Activated CD8-positive, alpha-beta T cell treated with anti-CD3 and anti-CD28 coated beads for 36 hours (primary cell): ENCODE measurements at regions not wholly inside any gene's neighbourhood (a gene's known extent, or its start where the extent isn't known, plus 50 kb on each side); places are given as distances from the start of the nearest gene placed in this dataset.

Source experiments
- ATAC-seq: fragments of 200-7000 bp; cut with Tn5 transposase; one replicate; pipeline ENCODE4 v1.10.0; 2021; ENCODE audit warnings: mild to moderate bottlenecking, moderate library complexity
- CTCF ChIA-PET: fragments of 350-600 bp; sonication (Branson Sonifier 250); formaldehyde crosslinking; loops from one replicate; lab custom pipeline; 2021; ENCODE audit warnings: antibody characterized with exemption; lab: Charles Lee
- POLR2A ChIA-PET: fragments of 350-600 bp; sonication (Branson Sonifier 250); formaldehyde crosslinking; loops from one replicate; lab custom pipeline; 2021; ENCODE audit warnings: antibody characterized with exemption; lab: Charles Lee
- DNase-seq: peaks from one replicate; pipeline ENCODE4 v3.0.0-alpha.2; 2020
- H3K27ac Mint-ChIP-seq: one replicate; pipeline ENCODE4 v1.8.0; 2021; ENCODE audit warnings: mild to moderate bottlenecking, mixed read lengths
- H3K27me3 Mint-ChIP-seq: one replicate; pipeline ENCODE4 v1.8.0; 2021; ENCODE audit warnings: mixed read lengths
- H3K36me3 Mint-ChIP-seq: one replicate; pipeline ENCODE4 v1.8.0; 2021; ENCODE audit warnings: low read depth, mixed read lengths
- H3K4me1 Mint-ChIP-seq: one replicate; pipeline ENCODE4 v1.8.0; 2021; ENCODE audit warnings: low read depth, mixed read lengths
- H3K4me3 Mint-ChIP-seq: one replicate; pipeline ENCODE4 v1.8.0; 2021; ENCODE audit warnings: mild to moderate bottlenecking, moderate library complexity, mixed read lengths
- H3K9me3 Mint-ChIP-seq: one replicate; pipeline ENCODE4 v1.8.0; 2021; ENCODE audit warnings: mixed read lengths
- CTCF ChIP-seq: fragments of 200-600 bp; IDR thresholded peaks from one replicate; pipeline ENCODE4 v1.8.0; 2022; ENCODE audit warnings: antibody characterized with exemption, mild to moderate bottlenecking
- intact Hi-C: fragments of 100-400 bp; cut with micrococcal nuclease; formaldehyde crosslinking; loops from one replicate; pipeline ENCODE4 v1.10.0; 2022

GRCh38 chr3:71973274-71974030, 188.5 kb upstream of the PROK2 start:
- Mint-ChIP-seq H3K27ac (no peak overlapping the region), H3K4me3 (no peak overlapping the region), H3K9me3 (no peaks in the 10 kb centered on the region), H3K27me3 (peaks cover 11% of the 10 kb centered on the region), H3K4me1 (peaks cover 6% of the 10 kb centered on the region), H3K36me3 (no peaks in the 10 kb centered on the region)
- DNase-seq = no peak
- CTCF ChIA-PET = no interaction called here
- ATAC-seq = no peak
- intact Hi-C loops = no loop called here
- POLR2A ChIA-PET = no interaction called here
- no peak for TF ChIP-seq CTCF

GRCh38 chr3:71972031-71972430, 187.1 kb upstream of the PROK2 start:
- H3K27me3 Mint-ChIP-seq = peaks cover 13% of the 10 kb centered on the region
- ATAC-seq (no peak), DNase-seq (no peak)
- H3K9me3 Mint-ChIP-seq = no peaks in the 10 kb centered on the region
- CTCF ChIA-PET = no interaction called here
- no peak for TF ChIP-seq CTCF
- POLR2A ChIA-PET = no interaction called here
- H3K36me3 Mint-ChIP-seq = no peaks in the 10 kb centered on the region
- H3K27ac Mint-ChIP-seq = no peak overlapping the region
- no peak overlapping the region for H3K4me3 Mint-ChIP-seq
- no peaks in the 10 kb centered on the region for H3K4me1 Mint-ChIP-seq
- intact Hi-C loops = no loop called here

- intact Hi-C loops = no loop called here
Measured at GRCh38 chr3:71968544-71968943, 183.6 kb upstream of the PROK2 start.

GRCh38 chr3:71966185-71966584, 181.2 kb upstream of the PROK2 start:
- no peak for DNase-seq
- no peaks in the 10 kb centered on the region for H3K9me3 Mint-ChIP-seq

More at GRCh38 chr3:71968544-71968943, 183.6 kb upstream of the PROK2 start:
- DNase-seq (no peak), ATAC-seq (no peak)
- H3K27ac Mint-ChIP-seq = no peak overlapping the region
- H3K27me3 Mint-ChIP-seq = peaks cover 16% of the 10 kb centered on the region
- H3K9me3 Mint-ChIP-seq = no peaks in the 10 kb centered on the region
- H3K4me1 Mint-ChIP-seq = no peaks in the 10 kb centered on the region
- no peak for TF ChIP-seq CTCF
- no peak overlapping the region for H3K4me3 Mint-ChIP-seq
- no peaks in the 10 kb centered on the region for H3K36me3 Mint-ChIP-seq
- ChIA-PET CTCF (no interaction called here), POLR2A (no interaction called here)

More at GRCh38 chr3:71966185-71966584, 181.2 kb upstream of the PROK2 start:
- no peak overlapping the region for H3K27ac Mint-ChIP-seq
- H3K4me1 Mint-ChIP-seq = no peaks in the 10 kb centered on the region
- POLR2A ChIA-PET = no interaction called here
- TF ChIP-seq CTCF = no peak
- peaks cover 13% of the 10 kb centered on the region for H3K27me3 Mint-ChIP-seq
- intact Hi-C loops = no loop called here
- H3K4me3 Mint-ChIP-seq = no peak overlapping the region
- ATAC-seq = no peak
- CTCF ChIA-PET = no interaction called here
- no peaks in the 10 kb centered on the region for H3K36me3 Mint-ChIP-seq
